ENCODE measurements at regions not wholly inside any gene's neighbourhood (a gene's known extent, or its start where the extent isn't known, plus 50 kb on each side); places are given as distances from the start of the nearest gene placed in this dataset.

DNA sequence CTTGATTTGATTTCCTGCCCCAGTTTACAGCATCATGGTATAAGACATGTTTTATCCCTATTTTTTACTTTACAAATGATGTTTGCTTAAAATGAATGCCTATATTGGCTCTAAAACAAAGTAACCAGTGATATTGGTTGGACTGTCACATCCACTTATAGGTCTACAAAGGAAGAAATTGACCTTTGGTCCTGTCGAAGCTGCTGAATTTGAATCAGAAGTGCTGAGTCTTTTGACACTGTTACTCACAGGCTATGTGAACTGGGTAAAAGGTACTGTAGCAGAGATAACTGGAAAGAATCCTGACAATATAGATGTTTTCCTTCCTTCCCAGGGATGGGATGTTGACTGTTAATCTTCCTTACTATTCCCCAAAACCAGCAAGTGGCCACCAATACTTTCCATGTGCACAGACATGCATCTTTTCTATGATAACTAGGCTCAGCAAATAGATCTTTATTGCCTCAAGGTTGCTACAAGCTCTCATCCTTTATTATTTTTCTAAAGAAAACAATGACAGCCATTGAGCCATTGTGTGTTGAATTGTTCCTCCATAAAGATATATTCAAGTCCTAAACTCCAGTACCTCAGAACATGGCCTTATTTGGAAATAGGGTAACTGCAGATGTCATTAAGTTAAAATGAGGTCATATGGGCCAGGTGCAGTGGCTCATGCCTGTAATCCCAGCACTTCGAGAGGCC is 175.9 kb upstream of the NR5A2 start:
- TF ChIP-seq, protein P1, sequence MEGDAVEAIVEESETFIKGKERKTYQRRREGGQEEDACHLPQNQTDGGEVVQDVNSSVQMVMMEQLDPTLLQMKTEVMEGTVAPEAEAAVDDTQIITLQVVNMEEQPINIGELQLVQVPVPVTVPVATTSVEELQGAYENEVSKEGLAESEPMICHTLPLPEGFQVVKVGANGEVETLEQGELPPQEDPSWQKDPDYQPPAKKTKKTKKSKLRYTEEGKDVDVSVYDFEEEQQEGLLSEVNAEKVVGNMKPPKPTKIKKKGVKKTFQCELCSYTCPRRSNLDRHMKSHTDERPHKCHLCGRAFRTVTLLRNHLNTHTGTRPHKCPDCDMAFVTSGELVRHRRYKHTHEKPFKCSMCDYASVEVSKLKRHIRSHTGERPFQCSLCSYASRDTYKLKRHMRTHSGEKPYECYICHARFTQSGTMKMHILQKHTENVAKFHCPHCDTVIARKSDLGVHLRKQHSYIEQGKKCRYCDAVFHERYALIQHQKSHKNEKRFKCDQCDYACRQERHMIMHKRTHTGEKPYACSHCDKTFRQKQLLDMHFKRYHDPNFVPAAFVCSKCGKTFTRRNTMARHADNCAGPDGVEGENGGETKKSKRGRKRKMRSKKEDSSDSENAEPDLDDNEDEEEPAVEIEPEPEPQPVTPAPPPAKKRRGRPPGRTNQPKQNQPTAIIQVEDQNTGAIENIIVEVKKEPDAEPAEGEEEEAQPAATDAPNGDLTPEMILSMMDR (IDR thresholded peaks at IDR 0.05; ENCODE audit: borderline replicate concordance, extremely low read depth, low read length, poor library complexity, severe bottlenecking), result no peak
- TF ChIP-seq EZH2 (IDR thresholded peaks at IDR 0.05; ENCODE audit: borderline replicate concordance, low read depth, low read length, severe bottlenecking), result no peak

All from DND-41 (cell line).